Sigmoid colon (tissue), 6 donors: ENCODE measurements at regions not wholly inside any gene's neighbourhood (a gene's known extent, or its start where the extent isn't known, plus 50 kb on each side); places are given as distances from the start of the nearest gene placed in this dataset.

Experiments used
- DNase-seq: peaks from one replicate; pipeline ENCODE4 v3.0.0-alpha.2; 2019
- H3K27ac ChIP-seq, 4 donors: fragments of 200-600 bp; sonication (generic); one replicate each; pipeline ENCODE4 v1.5.1; 2016 to 2019; ENCODE audit warnings: mild to moderate bottlenecking in 1 of 4
- H3K27me3 ChIP-seq, 3 donors: fragments of 200-600 bp; sonication (generic); one replicate each; pipeline ENCODE4 v1.5.1; 2019; ENCODE audit warnings: mild to moderate bottlenecking in 1 of 3
- H3K36me3 ChIP-seq, 4 donors: fragments of 200-600 bp; sonication (generic); one replicate each; pipeline ENCODE4 v1.5.1; 2016 to 2019
- H3K4me1 ChIP-seq, 4 donors: fragments of 200-600 bp; sonication (generic); one replicate each; pipeline ENCODE4 v1.5.1; 2017 to 2019
- H3K4me3 ChIP-seq, 4 donors: fragments of 200-600 bp; sonication (generic); one replicate each; pipeline ENCODE4 v1.5.1; 2017 to 2019; ENCODE audit warnings: mild to moderate bottlenecking in 2 of 4, moderate library complexity in 1 of 4
- H3K9me3 ChIP-seq, 4 donors: fragments of 200-600 bp in 3 of 4; sonication (generic) in 3 of 4; one replicate each; pipeline versions ENCODE4 v1.5.1 to v1.6.1; 2013 to 2019
- CTCF ChIP-seq, 4 experiments: fragments of 450-650 bp in 3 of 4; fragments of 200-600 bp in 1 of 4; IDR thresholded peaks; one replicate each; pipeline ENCODE4 v1.5.1; 2016 to 2019; ENCODE audit warnings: antibody characterized with exemption in 4 of 4, mild to moderate bottlenecking in 3 of 4, moderate library complexity in 2 of 4
- EP300 ChIP-seq, 4 donors: sonication (generic); formaldehyde crosslinking; IDR thresholded peaks; one replicate each; pipeline ENCODE4 v1.6.1; 2017; ENCODE audit warnings: antibody characterized with exemption in 4 of 4
- POLR2A ChIP-seq, 2 donors: fragments of 450-650 bp; IDR thresholded peaks; one replicate each; pipeline ENCODE4 v1.6.1; 2016; ENCODE audit warnings: antibody characterized with exemption in 2 of 2, mild to moderate bottlenecking in 2 of 2, moderate library complexity in 2 of 2
- POLR2AphosphoS5 ChIP-seq, 4 donors: sonication (generic); formaldehyde crosslinking; IDR thresholded peaks; one replicate each; pipeline ENCODE4 v1.6.1; 2017; ENCODE audit warnings: antibody characterized with exemption in 4 of 4
- WGBS, 2 donors: extraction: QIAGEN DNeasy Blood & Tissue Kit; methylation state at CpG; one replicate each; pipeline ENCODE4 v1.1.7; 2013; 5-methylcytosine and 5-hydroxymethylcytosine counted together
- intact Hi-C: fragments of 100-400 bp; cut with DNase I; formaldehyde crosslinking; loops from one replicate; pipeline ENCODE4 v1.15.1; 2023
- donor health status: healthy with polysubstance abuse.
- donor health status: healthy.

GRCh38 chr2:128726911-128727310 lies 408.2 kb upstream of the HS6ST1 start:
- WGBS, 2 donors, result 81 to 86% methylated on average over 4 of the region's 4 CpGs
- H3K36me3 ChIP-seq, result no peaks in the 10 kb centered on the region
- no peak overlapping the region for H3K27ac ChIP-seq
- H3K4me3 ChIP-seq, result no peak overlapping the region
- no peaks in the 10 kb centered on the region for H3K27me3 ChIP-seq
- H3K4me1 ChIP-seq, result no peaks in the 10 kb centered on the region
- intact Hi-C loops, result no loop called here
- no peak for TF ChIP-seq POLR2A (IDR thresholded peaks at IDR 0.05)
- no peak for TF ChIP-seq EP300 (IDR thresholded peaks at IDR 0.05)
- no peak for TF ChIP-seq CTCF (IDR thresholded peaks at IDR 0.05)
- peaks cover 0 to 3% (median 0%) of the 10 kb centered on the region in 4 donors for H3K9me3 ChIP-seq
- no peak for DNase-seq

- Histone ChIP-seq H3K9me3 (peaks cover 0 to 3% (median 0%) of the 10 kb centered on the region in 4 donors), H3K36me3 (no peaks in the 10 kb centered on the region), H3K27ac (peak overlapping the region in 1 of 4 donors; percentile 27), H3K4me3 (no peak overlapping the region), H3K27me3 (no peaks in the 10 kb centered on the region), H3K4me1 (no peaks in the 10 kb centered on the region)
- DNase-seq, result no peak
- intact Hi-C loops, result no loop called here
- WGBS, 2 donors, result 71 to 76% methylated on average over 2 of the region's 2 CpGs
- TF ChIP-seq POLR2A (IDR thresholded peaks at IDR 0.05) (no peak), EP300 (IDR thresholded peaks at IDR 0.05) (no peak), POLR2AphosphoS5 (IDR thresholded peaks at IDR 0.05) (no peak), CTCF (IDR thresholded peaks at IDR 0.05) (no peak)
These were observed 408.7 kb upstream of the HS6ST1 start for GRCh38 chr2:128727404-128727803.

- no peaks in the 10 kb centered on the region for H3K4me1 ChIP-seq
- peaks cover 0 to 3% (median 0%) of the 10 kb centered on the region in 4 donors for H3K9me3 ChIP-seq
- DNase-seq, result no peak
- 66 to 70% methylated on average over 2 of the region's 2 CpGs for WGBS, 2 donors
- no peaks in the 10 kb centered on the region for H3K36me3 ChIP-seq
- no peak overlapping the region for H3K27ac ChIP-seq
- intact Hi-C loops, result no loop called here
- no peaks in the 10 kb centered on the region for H3K27me3 ChIP-seq
- peak in 1 of 4 donors; percentile 50 for TF ChIP-seq POLR2AphosphoS5 (IDR thresholded peaks at IDR 0.05)
- TF ChIP-seq EP300 (IDR thresholded peaks at IDR 0.05), result no peak
- TF ChIP-seq POLR2A (IDR thresholded peaks at IDR 0.05), result no peak
- no peak for TF ChIP-seq CTCF (IDR thresholded peaks at IDR 0.05)
- H3K4me3 ChIP-seq, result no peak overlapping the region
These were observed 409.2 kb upstream of the HS6ST1 start for GRCh38 chr2:128727914-128728313.

GRCh38 chr2:128729051-128729450 lies 410.4 kb upstream of the HS6ST1 start:
- no peaks in the 10 kb centered on the region for H3K27me3 ChIP-seq
- H3K27ac ChIP-seq, result no peak overlapping the region
- intact Hi-C loops, result no loop called here
- no peak for TF ChIP-seq CTCF (IDR thresholded peaks at IDR 0.05)
- peaks cover 0 to 4% (median 0%) of the 10 kb centered on the region in 4 donors for H3K4me1 ChIP-seq
- 85 to 97% methylated on average over 2 of the region's 2 CpGs for WGBS, 2 donors
- DNase-seq, result no peak
- H3K4me3 ChIP-seq, result no peak overlapping the region
- H3K9me3 ChIP-seq, result peaks cover 0 to 3% (median 0%) of the 10 kb centered on the region in 4 donors
- no peaks in the 10 kb centered on the region for H3K36me3 ChIP-seq

GRCh38 chr2:128731994-128732650 lies 413.5 kb upstream of the HS6ST1 start:
- peaks cover 0 to 22% (median 18%) of the 10 kb centered on the region in 4 donors for H3K4me1 ChIP-seq
- WGBS, 2 donors, result 91 to 97% methylated on average over 11 of the region's 11 CpGs
- H3K36me3 ChIP-seq, result no peaks in the 10 kb centered on the region
- H3K9me3 ChIP-seq, result peaks cover 0 to 3% (median 0%) of the 10 kb centered on the region in 4 donors
- intact Hi-C loops, result no loop called here
- TF ChIP-seq POLR2AphosphoS5 (IDR thresholded peaks at IDR 0.05) (no peak), POLR2A (IDR thresholded peaks at IDR 0.05) (no peak), CTCF (IDR thresholded peaks at IDR 0.05) (no peak), EP300 (IDR thresholded peaks at IDR 0.05) (no peak)
- H3K27me3 ChIP-seq, result no peaks in the 10 kb centered on the region
- no peak for DNase-seq
- H3K4me3 ChIP-seq, result no peak overlapping the region
- no peak overlapping the region for H3K27ac ChIP-seq
